Suprapubic skin (tissue), 4 donors: ENCODE measurements at regions not wholly inside any gene's neighbourhood (a gene's known extent, or its start where the extent isn't known, plus 50 kb on each side); places are given as distances from the start of the nearest gene placed in this dataset.

Experiments
- DNase-seq, 2 donors: peaks; one replicate each; pipeline ENCODE4 v3.0.0-alpha.2; 2019; ENCODE audit warnings: low spot score in 2 of 2
- H3K27ac ChIP-seq: fragments of 200-600 bp; sonication (generic); one replicate; pipeline ENCODE4 v1.5.1; 2019
- H3K27me3 ChIP-seq: fragments of 200-600 bp; sonication (generic); one replicate; pipeline ENCODE4 v1.5.1; 2019
- H3K36me3 ChIP-seq: fragments of 200-600 bp; sonication (generic); one replicate; pipeline ENCODE4 v1.5.1; 2019
- H3K4me1 ChIP-seq: fragments of 200-600 bp; sonication (generic); one replicate; pipeline ENCODE4 v1.5.1; 2019
- H3K4me3 ChIP-seq: fragments of 200-600 bp; sonication (generic); one replicate; pipeline ENCODE4 v1.5.1; 2019; ENCODE audit warnings: mild to moderate bottlenecking
- H3K9me3 ChIP-seq: fragments of 200-600 bp; sonication (generic); one replicate; pipeline ENCODE4 v1.5.1; 2019
- EP300 ChIP-seq: sonication (generic); formaldehyde crosslinking; IDR thresholded peaks from one replicate; pipeline ENCODE4 v1.6.1; 2017; ENCODE audit warnings: antibody characterized with exemption
- POLR2A ChIP-seq, 2 donors: fragments of 450-650 bp; IDR thresholded peaks; one replicate each; pipeline ENCODE4 v1.6.1; 2017; ENCODE audit warnings: antibody characterized with exemption in 2 of 2, mild to moderate bottlenecking in 2 of 2, moderate library complexity in 2 of 2
- POLR2AphosphoS5 ChIP-seq, 3 donors: sonication (generic); formaldehyde crosslinking; IDR thresholded peaks; one replicate each; pipeline ENCODE4 v1.6.1; 2017; ENCODE audit warnings: antibody characterized with exemption in 3 of 3
- WGBS: methylation state at CpG from one replicate; pipeline ENCODE4 v1.1.5; 2018; 5-methylcytosine and 5-hydroxymethylcytosine counted together
- TF ChIP-seq, protein P1 (sequence below), 2 donors: fragments of 200-600 bp in 1 of 2; fragments of 450-650 bp in 1 of 2; sonication (generic) in 1 of 2; IDR thresholded peaks; one replicate each; pipeline ENCODE4 v1.5.1; 2016 to 2019; ENCODE audit warnings: antibody characterized with exemption in 2 of 2, mild to moderate bottlenecking in 1 of 2, moderate library complexity in 1 of 2

DNA sequence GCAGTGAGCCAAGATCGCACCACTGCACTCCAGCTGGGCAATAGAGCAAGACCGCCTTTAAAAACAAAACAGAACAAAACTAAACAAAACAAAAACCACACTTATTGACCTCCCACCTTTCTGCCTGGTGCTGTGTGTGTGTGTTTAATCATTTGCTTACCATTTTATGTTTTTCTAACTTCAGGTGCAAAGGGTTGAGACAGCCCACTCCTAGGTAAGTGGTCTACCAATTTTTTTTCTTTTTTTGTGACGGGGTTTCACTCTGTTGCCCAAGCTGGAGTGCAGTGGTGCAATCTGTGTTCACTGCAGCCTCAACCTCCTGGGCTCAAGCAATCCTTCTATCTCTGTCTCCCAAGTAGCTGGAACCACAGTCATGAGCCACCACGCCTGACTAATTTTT, 65.8 kb downstream of the SALL1 start:
- no peak for DNase-seq
- H3K9me3 ChIP-seq = no peaks in the 10 kb centered on the region
- no peak for TF ChIP-seq POLR2AphosphoS5 (IDR thresholded peaks at IDR 0.05)
- no peak for TF ChIP-seq POLR2A (IDR thresholded peaks at IDR 0.05)
- TF ChIP-seq EP300 = no peak
- TF ChIP-seq, protein P1, sequence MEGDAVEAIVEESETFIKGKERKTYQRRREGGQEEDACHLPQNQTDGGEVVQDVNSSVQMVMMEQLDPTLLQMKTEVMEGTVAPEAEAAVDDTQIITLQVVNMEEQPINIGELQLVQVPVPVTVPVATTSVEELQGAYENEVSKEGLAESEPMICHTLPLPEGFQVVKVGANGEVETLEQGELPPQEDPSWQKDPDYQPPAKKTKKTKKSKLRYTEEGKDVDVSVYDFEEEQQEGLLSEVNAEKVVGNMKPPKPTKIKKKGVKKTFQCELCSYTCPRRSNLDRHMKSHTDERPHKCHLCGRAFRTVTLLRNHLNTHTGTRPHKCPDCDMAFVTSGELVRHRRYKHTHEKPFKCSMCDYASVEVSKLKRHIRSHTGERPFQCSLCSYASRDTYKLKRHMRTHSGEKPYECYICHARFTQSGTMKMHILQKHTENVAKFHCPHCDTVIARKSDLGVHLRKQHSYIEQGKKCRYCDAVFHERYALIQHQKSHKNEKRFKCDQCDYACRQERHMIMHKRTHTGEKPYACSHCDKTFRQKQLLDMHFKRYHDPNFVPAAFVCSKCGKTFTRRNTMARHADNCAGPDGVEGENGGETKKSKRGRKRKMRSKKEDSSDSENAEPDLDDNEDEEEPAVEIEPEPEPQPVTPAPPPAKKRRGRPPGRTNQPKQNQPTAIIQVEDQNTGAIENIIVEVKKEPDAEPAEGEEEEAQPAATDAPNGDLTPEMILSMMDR (IDR thresholded peaks at IDR 0.05) = no peak
- peaks cover 5% of the 10 kb centered on the region for H3K27me3 ChIP-seq
- WGBS = 92% methylated on average over 4 of the region's 4 CpGs
- no peaks in the 10 kb centered on the region for H3K36me3 ChIP-seq
- no peak overlapping the region for H3K27ac ChIP-seq
- H3K4me1 ChIP-seq = no peaks in the 10 kb centered on the region
- no peak overlapping the region for H3K4me3 ChIP-seq

DNA sequence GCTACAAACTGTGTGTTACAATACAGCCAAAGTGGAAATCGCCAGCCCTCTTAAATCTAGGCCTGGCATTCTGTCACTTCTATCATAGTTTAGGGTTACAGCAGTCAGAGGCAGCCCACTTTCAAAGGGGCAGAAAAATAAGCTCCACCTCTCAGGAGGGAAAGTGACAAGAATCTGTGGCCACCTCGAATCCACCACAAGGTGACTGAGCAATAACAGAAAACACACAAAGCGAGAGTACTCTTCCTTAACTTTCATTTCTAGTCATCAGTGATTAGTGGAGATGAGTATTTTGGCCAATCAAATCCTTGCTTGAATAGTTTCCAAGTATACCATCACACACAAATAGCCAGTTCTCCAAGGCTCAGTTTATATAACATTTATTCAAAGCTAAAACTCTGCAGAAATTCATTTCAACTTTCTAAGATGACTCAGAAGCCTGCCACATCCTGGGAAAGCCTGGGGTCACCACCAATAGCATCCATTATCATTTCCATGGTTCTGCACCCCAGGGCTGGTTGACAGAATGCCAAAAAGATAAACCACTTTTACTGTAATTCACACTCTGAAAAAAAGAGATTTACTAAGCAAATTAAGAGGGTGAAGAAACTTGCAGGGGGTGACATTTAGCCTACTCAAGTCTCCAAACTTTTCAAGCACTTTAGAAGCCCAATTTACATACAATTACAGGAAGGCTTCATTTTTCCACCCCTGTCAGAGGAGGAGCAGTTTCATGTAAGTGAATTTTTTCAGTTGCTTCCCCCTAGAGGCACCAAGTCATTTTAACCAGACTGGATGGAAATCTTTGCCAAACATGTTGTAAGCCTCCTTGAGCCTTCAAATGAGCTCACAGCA, 66.8 kb downstream of the SALL1 start:
- Histone ChIP-seq H3K27ac (no peak overlapping the region), H3K9me3 (no peaks in the 10 kb centered on the region), H3K27me3 (peaks cover 5% of the 10 kb centered on the region), H3K36me3 (no peaks in the 10 kb centered on the region), H3K4me3 (no peak overlapping the region), H3K4me1 (no peaks in the 10 kb centered on the region)
- DNase-seq = no peak
- TF ChIP-seq, protein P1 (IDR thresholded peaks at IDR 0.05) = no peak
- no peak for TF ChIP-seq POLR2AphosphoS5 (IDR thresholded peaks at IDR 0.05)
- no peak for TF ChIP-seq EP300
- no peak for TF ChIP-seq POLR2A (IDR thresholded peaks at IDR 0.05)
- WGBS = 76% methylated on average over 3 of the region's 3 CpGs

DNA sequence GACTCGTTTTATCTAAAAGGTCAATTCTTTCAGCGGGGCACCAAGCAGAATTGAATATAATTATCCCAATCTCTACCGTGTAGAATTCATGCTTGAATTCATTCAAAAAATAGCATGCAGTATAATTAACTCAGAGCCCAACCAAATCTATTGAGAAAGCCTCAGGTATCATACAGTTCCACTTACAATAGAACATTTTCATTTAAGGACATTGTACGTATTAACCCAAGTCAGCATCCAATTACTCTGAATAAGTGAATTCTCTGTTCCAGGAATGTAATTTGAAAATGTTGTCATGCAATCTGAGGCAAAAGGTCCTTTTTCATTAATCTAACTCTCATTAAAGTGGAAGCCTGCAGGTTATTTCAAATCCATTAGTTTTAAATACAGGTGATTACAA, 78.5 kb downstream of the SALL1 start:
- Histone ChIP-seq H3K4me3 (no peak overlapping the region), H3K4me1 (no peaks in the 10 kb centered on the region), H3K9me3 (no peaks in the 10 kb centered on the region), H3K27ac (no peak overlapping the region), H3K36me3 (no peaks in the 10 kb centered on the region), H3K27me3 (no peaks in the 10 kb centered on the region)
- DNase-seq = no peak
- 66% methylated on average over 4 of the region's 4 CpGs for WGBS
- TF ChIP-seq, protein P1 (IDR thresholded peaks at IDR 0.05) = no peak
- TF ChIP-seq POLR2AphosphoS5 (IDR thresholded peaks at IDR 0.05) = no peak
- TF ChIP-seq POLR2A (IDR thresholded peaks at IDR 0.05) = no peak
- TF ChIP-seq EP300 = no peak

DNA sequence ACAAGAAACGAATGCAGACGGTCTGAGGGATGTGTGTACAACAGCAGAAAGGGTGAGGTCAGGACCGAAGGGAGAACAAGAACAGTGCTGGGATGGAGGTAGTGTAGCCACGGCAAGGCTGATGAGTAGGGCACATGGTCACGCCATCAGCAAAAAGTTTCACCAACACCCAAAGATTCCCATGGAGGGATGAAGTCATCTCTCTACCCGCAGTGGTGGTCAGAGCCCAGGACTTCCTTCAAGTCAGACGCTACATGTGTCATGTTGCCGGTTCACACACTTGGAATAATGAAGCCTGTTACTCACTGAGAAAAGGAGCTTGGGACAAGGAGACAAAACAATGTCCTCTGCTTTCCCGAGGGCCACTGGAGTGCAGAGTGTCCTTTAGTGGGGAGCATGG, 79.7 kb downstream of the SALL1 start:
- 87% methylated on average over 9 of the region's 9 CpGs for WGBS
- TF ChIP-seq, protein P1 (IDR thresholded peaks at IDR 0.05) = no peak
- TF ChIP-seq EP300 = no peak
- no peak for TF ChIP-seq POLR2A (IDR thresholded peaks at IDR 0.05)
- no peak for TF ChIP-seq POLR2AphosphoS5 (IDR thresholded peaks at IDR 0.05)
- Histone ChIP-seq H3K4me3 (no peak overlapping the region), H3K4me1 (no peaks in the 10 kb centered on the region), H3K36me3 (no peaks in the 10 kb centered on the region), H3K27me3 (no peaks in the 10 kb centered on the region), H3K27ac (no peak overlapping the region), H3K9me3 (no peaks in the 10 kb centered on the region)
- no peak for DNase-seq

DNA sequence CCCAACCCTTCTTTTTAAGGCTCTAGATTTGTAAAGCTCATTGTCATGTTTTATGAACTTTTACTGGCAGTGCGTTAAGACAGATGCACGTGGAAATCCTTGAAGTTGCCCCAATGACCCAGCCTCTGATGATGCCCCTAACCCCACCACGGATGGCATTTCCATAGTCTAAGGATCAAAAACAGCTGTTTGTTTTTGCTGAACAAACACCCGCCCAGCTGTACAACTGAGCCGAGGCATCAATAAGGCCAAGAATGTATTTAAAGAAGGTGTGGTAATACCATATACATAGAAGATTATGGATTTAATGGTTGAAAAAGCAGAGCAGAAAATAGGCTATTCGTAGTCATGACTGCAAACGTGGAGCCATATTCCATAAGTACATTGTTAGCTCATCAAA, 83.7 kb downstream of the SALL1 start:
- H3K9me3 ChIP-seq = no peaks in the 10 kb centered on the region
- H3K36me3 ChIP-seq = no peaks in the 10 kb centered on the region
- H3K27me3 ChIP-seq = no peaks in the 10 kb centered on the region
- H3K4me3 ChIP-seq = no peak overlapping the region
- H3K27ac ChIP-seq = no peak overlapping the region
- no peak for DNase-seq
- WGBS = 60% methylated on average over 7 of the region's 7 CpGs
- no peaks in the 10 kb centered on the region for H3K4me1 ChIP-seq
- no peak for TF ChIP-seq EP300
- no peak for TF ChIP-seq POLR2AphosphoS5 (IDR thresholded peaks at IDR 0.05)
- TF ChIP-seq, protein P1 (IDR thresholded peaks at IDR 0.05) = no peak
- no peak for TF ChIP-seq POLR2A (IDR thresholded peaks at IDR 0.05)
